Neural crest cell (in vitro differentiated cells): ENCODE measurements at regions not wholly inside any gene's neighbourhood (a gene's known extent, or its start where the extent isn't known, plus 50 kb on each side); places are given as distances from the start of the nearest gene placed in this dataset.

ENCODE experiments used
- DNase-seq: peaks from one replicate; pipeline ENCODE4 v3.0.0; 2021; ENCODE audit warnings: low read depth, mixed read lengths, low spot score
- H3K27ac Mint-ChIP-seq: one replicate; pipeline ENCODE4 v1.8.0; 2021; ENCODE audit warnings: mild to moderate bottlenecking, mixed read lengths; ENCODE audit not compliant: unreplicated experiment
- H3K27me3 Mint-ChIP-seq: 2 replicates; pipeline ENCODE4 v1.8.0; 2021; ENCODE audit warnings: low read depth, mild to moderate bottlenecking, mixed read lengths
- H3K36me3 Mint-ChIP-seq: 2 replicates; pipeline ENCODE4 v1.8.0; 2021; ENCODE audit warnings: low read depth, mild to moderate bottlenecking, mixed read lengths
- H3K4me1 Mint-ChIP-seq: 2 replicates; pipeline ENCODE4 v1.8.0; 2021; ENCODE audit warnings: mixed read lengths
- H3K4me3 Mint-ChIP-seq: one replicate; pipeline ENCODE4 v1.8.0; 2021; ENCODE audit warnings: mild to moderate bottlenecking, mixed read lengths
- H3K9me3 Mint-ChIP-seq: 2 replicates; pipeline ENCODE4 v1.8.0; 2021; ENCODE audit warnings: mixed read lengths
- TF ChIP-seq, protein P1 (sequence below): fragments of 200-600 bp; sonication (generic); conservative IDR thresholded peaks from 2 replicates; pipeline ENCODE4 v1.5.0; 2021; ENCODE audit warnings: antibody characterized with exemption, mild to moderate bottlenecking

DNA sequence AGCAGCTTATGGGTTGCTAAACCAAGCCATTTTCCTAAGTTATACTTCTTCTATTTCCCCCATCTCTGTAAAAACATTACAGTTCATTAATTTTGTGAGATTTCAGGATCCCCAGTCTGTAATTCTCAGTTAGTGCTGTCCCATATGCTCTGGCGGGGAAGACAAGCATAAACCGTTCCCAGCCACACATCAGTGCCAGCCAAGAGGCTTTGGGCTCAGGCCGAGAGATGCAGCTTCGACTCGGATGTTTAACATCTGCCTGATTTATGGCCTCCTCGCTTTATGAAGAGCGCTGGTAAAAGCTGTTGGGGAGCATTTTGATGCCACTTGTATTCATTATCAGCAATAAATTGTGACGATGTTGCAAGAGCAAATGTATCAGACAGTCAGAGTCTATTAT, 349.1 kb upstream of the CCDC196 start:
- no peaks in the 10 kb centered on the region for H3K27me3 Mint-ChIP-seq

GRCh38 chr14:66139432-66139831, 346.7 kb upstream of the CCDC196 start:
- TF ChIP-seq, protein P1, sequence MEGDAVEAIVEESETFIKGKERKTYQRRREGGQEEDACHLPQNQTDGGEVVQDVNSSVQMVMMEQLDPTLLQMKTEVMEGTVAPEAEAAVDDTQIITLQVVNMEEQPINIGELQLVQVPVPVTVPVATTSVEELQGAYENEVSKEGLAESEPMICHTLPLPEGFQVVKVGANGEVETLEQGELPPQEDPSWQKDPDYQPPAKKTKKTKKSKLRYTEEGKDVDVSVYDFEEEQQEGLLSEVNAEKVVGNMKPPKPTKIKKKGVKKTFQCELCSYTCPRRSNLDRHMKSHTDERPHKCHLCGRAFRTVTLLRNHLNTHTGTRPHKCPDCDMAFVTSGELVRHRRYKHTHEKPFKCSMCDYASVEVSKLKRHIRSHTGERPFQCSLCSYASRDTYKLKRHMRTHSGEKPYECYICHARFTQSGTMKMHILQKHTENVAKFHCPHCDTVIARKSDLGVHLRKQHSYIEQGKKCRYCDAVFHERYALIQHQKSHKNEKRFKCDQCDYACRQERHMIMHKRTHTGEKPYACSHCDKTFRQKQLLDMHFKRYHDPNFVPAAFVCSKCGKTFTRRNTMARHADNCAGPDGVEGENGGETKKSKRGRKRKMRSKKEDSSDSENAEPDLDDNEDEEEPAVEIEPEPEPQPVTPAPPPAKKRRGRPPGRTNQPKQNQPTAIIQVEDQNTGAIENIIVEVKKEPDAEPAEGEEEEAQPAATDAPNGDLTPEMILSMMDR: no peak
- no peak for DNase-seq
- peaks cover 9% of the 10 kb centered on the region for H3K4me1 Mint-ChIP-seq
- peaks cover 4% of the 10 kb centered on the region for H3K9me3 Mint-ChIP-seq
- H3K27me3 Mint-ChIP-seq: no peaks in the 10 kb centered on the region
- H3K27ac Mint-ChIP-seq: no peak overlapping the region
- no peak overlapping the region for H3K4me3 Mint-ChIP-seq
- no peaks in the 10 kb centered on the region for H3K36me3 Mint-ChIP-seq

More for the DNA sequence above, 349.1 kb upstream of the CCDC196 start:
- Mint-ChIP-seq H3K4me1 (peaks cover 4% of the 10 kb centered on the region), H3K4me3 (no peak overlapping the region), H3K9me3 (no peaks in the 10 kb centered on the region), H3K36me3 (no peaks in the 10 kb centered on the region), H3K27ac (no peak overlapping the region)
- TF ChIP-seq, protein P1: no peak
- no peak for DNase-seq

GRCh38 chr14:66140213-66140918, 345.8 kb upstream of the CCDC196 start:
- Mint-ChIP-seq H3K4me3 (no peak overlapping the region), H3K36me3 (peaks cover 4% of the 10 kb centered on the region), H3K9me3 (peaks cover 10% of the 10 kb centered on the region), H3K27me3 (no peaks in the 10 kb centered on the region), H3K27ac (no peak overlapping the region), H3K4me1 (peaks cover 9% of the 10 kb centered on the region)
- no peak for DNase-seq
- TF ChIP-seq, protein P1: no peak

DNA sequence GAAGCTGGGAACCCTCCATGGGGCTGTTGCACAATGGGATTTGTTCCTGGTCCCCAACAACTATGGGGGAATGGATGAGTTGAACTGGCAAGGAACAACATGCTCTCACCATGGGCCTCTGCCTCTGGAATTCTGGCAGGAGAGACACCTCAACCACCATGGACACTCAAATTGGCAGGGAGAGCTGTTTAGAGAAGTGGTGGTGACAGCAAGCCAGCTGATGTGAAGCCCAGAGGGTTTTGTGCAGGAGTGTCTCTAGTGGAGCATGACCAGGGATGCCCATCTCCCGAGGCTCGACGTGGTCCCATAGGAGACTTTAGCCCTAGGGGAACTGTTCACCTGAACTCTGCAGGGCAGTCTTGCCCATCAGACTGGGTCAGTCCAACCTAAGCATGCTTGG, 345.2 kb upstream of the CCDC196 start:
- Mint-ChIP-seq H3K4me1 (peaks cover 4% of the 10 kb centered on the region), H3K27me3 (no peaks in the 10 kb centered on the region), H3K4me3 (no peak overlapping the region), H3K27ac (no peak overlapping the region), H3K36me3 (peaks cover 4% of the 10 kb centered on the region), H3K9me3 (peaks cover 10% of the 10 kb centered on the region)
- DNase-seq: no peak
- TF ChIP-seq, protein P1: no peak

- Mint-ChIP-seq H3K27me3 (peaks cover 4% of the 10 kb centered on the region), H3K4me1 (peaks cover 4% of the 10 kb centered on the region), H3K36me3 (peaks cover 4% of the 10 kb centered on the region), H3K9me3 (peaks cover 14% of the 10 kb centered on the region), H3K4me3 (no peak overlapping the region), H3K27ac (no peak overlapping the region)
- TF ChIP-seq, protein P1: no peak
- no peak for DNase-seq
Observed at GRCh38 chr14:66141733-66142132, 344.4 kb upstream of the CCDC196 start.
